IPS-15b (cell line): ENCODE measurements at regions not wholly inside any gene's neighbourhood (a gene's known extent, or its start where the extent isn't known, plus 50 kb on each side); places are given as distances from the start of the nearest gene placed in this dataset.
"Not testable (repeated sequence)": the region's sequence is repeated elsewhere in the genome, so short reads cannot be mapped to it uniquely, and the experiment has no call there.

ENCODE experiments used
- H3K27me3 ChIP-seq: one replicate; pipeline ENCODE4 v1.6.1; 2013; ENCODE audit warnings: low read length; ENCODE audit not compliant: control insufficient read depth, insufficient read depth
- H3K36me3 ChIP-seq: one replicate; pipeline ENCODE4 v1.6.1; 2013; ENCODE audit warnings: low read length; ENCODE audit not compliant: control insufficient read depth, insufficient read depth
- H3K4me1 ChIP-seq: one replicate; pipeline ENCODE4 v1.6.1; 2013; ENCODE audit warnings: mild to moderate bottlenecking, low read length; ENCODE audit not compliant: control insufficient read depth, insufficient read depth
- H3K4me3 ChIP-seq: one replicate; pipeline ENCODE4 v1.5.1; 2013; ENCODE audit warnings: low read depth, low read length
- H3K9ac ChIP-seq: one replicate; pipeline ENCODE4 v1.6.1; 2013; ENCODE audit warnings: low read depth, mild to moderate bottlenecking, low read length
- H3K9me3 ChIP-seq: one replicate; pipeline ENCODE4 v1.6.1; 2013; ENCODE audit warnings: mild to moderate bottlenecking, low read length; ENCODE audit not compliant: control insufficient read depth, insufficient read depth

DNA sequence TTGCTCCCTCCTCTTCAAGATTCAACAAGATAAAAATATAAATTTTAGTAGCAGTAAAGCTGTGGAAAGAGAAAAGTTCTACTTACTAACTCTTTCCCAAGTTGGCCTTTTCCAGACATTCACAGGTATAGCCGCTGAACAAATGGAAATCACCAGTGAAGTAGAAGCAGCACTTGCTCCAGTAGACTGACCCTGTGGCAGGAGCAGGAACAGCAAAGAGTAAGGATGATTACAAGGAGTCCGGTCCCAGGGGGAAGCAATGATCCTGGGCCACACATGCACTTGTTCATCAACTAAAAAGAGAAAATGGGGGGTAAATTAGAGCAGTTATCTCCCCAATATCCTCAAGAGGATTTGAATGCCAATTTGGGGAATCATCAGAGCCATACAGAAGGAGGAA, 184.9 kb downstream of the NAF1 start:
- Histone ChIP-seq H3K4me1 (no peaks in the 10 kb centered on the region), H3K9me3 (no peaks in the 10 kb centered on the region), H3K4me3 (no peak overlapping the region), H3K9ac (no peak overlapping the region), H3K27me3 (no peaks in the 10 kb centered on the region), H3K36me3 (no peaks in the 10 kb centered on the region)

DNA sequence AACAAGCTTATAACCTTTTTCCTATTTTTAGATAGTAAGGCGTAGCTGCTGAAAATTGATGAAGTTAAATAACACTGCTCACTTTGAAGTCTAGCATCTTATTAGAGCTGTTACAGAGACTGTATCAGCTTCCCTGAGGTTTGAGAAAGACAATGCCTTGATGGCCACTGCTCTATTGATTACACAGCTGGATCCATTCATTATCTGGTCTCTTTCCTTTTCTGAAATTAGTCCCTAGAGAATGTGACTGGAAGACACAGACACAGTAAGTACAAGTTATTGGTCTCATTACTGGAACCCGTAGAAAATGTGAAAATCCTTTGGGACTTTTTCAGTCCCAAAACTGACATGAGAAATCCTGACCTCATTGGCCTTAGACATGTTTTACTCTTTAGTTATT, 188.3 kb downstream of the NAF1 start:
- Histone ChIP-seq H3K4me1 (no peaks in the 10 kb centered on the region), H3K9ac (no peak overlapping the region), H3K4me3 (no peak overlapping the region), H3K36me3 (no peaks in the 10 kb centered on the region), H3K27me3 (no peaks in the 10 kb centered on the region), H3K9me3 (no peaks in the 10 kb centered on the region)

DNA sequence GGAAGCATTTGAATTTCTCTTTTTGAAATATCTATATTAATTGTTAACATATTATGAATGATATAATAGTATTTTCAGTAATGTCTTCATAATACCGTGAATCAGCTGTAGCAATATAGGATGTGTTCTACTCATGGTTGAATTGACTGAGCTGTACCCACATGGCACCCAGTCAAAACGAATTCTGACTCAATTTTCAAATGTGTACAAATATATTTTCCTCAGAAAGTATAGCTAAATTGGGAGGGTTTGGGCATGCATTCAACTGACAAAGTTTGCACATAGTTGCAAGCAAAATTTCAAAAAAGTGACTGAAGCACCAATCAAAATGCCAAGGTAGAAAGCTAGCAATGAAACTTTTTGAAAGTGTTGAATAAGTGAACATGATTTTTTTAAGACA, 188.9 kb downstream of the NAF1 start:
- Histone ChIP-seq H3K4me1 (peaks cover 2% of the 10 kb centered on the region), H3K4me3 (no peak overlapping the region), H3K9ac (no peak overlapping the region), H3K9me3 (no peaks in the 10 kb centered on the region), H3K27me3 (no peaks in the 10 kb centered on the region), H3K36me3 (no peaks in the 10 kb centered on the region)

DNA sequence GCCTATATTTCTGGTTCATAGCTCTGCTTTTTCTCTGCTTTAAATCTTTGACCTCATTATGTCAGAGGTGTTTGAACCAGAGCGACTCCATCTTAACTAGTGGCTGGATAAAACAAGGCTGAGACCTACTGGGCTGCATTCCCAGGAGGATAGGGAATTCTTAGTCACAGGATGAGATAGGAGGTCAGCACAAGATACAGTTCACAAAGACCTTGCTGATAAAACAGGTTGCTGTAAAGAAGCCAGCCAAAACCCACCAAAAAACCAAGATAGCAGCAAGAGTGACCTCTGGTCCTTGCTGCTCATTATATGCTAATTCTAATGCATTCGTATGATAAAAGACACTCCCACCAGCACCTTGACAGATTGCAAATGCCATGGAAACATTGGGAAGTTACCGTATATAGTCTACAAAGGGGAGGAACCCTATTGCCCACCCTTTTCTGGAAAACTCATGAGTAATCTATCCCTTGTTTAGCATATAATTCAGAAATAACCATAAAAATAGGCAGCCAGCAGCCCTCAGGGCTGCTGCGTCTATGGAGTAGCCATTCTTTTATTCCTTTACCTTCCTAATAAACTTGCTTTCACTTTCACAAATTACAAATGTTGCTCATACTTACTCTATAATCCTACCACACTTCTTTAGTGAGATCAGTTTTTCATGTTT, 193.9 kb downstream of the NAF1 start:
- H3K4me3 ChIP-seq, result no peak overlapping the region
- no peaks in the 10 kb centered on the region for H3K27me3 ChIP-seq
- H3K9me3 ChIP-seq, result no peaks in the 10 kb centered on the region
- H3K9ac ChIP-seq, result no peak overlapping the region
- H3K36me3 ChIP-seq, result no peaks in the 10 kb centered on the region
- peaks cover 2% of the 10 kb centered on the region for H3K4me1 ChIP-seq

DNA sequence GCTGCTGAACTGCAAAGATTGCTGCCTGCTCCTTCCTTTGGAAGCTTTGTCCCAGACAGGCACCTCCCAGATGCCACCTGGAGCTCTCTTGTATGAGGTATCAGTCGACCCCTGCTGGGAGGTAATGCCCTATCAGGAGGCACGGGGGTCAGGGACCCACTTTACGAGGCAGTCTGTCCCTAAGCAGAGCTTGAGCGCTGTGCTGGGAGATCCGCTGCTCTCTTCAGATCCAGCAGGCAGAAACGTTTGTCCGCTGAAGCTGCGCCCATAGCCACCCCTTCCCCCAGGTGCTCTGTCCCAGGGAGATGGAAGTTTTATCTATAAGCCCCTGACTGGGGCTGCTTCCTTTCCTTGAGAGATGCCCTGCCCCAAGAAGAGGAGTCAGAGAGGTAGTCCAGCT, 197.5 kb downstream of the NAF1 start:
- H3K27me3 ChIP-seq, result no peaks in the 10 kb centered on the region
- H3K9ac ChIP-seq, result no peak overlapping the region
- no peak overlapping the region for H3K4me3 ChIP-seq
- H3K4me1 ChIP-seq, result peaks cover 2% of the 10 kb centered on the region
- H3K9me3 ChIP-seq, result no peaks in the 10 kb centered on the region
- H3K36me3 ChIP-seq, result no peaks in the 10 kb centered on the region

DNA sequence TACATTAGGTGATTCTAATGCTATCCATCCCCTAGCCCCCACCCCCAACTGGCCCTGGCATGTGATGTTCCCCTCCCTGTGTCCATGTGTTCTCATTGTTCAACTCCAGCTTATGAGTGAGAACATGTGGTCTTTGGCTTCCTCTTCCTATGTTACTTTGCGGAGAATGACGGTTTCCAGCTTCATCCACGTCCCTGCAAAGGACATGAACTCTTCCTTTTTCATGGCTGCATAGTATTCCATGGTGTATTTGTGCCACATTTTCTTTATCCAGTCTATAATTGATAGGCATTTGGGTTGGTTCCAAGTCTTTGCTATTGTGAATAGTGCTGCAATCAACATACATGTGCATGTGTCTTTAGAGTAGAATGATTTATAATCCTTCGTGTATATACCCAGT, 200.7 kb downstream of the NAF1 start:
- not testable (repeated sequence) for H3K27me3 ChIP-seq, H3K9ac ChIP-seq, H3K36me3 ChIP-seq, H3K9me3 ChIP-seq, H3K4me1 ChIP-seq, H3K4me3 ChIP-seq

DNA sequence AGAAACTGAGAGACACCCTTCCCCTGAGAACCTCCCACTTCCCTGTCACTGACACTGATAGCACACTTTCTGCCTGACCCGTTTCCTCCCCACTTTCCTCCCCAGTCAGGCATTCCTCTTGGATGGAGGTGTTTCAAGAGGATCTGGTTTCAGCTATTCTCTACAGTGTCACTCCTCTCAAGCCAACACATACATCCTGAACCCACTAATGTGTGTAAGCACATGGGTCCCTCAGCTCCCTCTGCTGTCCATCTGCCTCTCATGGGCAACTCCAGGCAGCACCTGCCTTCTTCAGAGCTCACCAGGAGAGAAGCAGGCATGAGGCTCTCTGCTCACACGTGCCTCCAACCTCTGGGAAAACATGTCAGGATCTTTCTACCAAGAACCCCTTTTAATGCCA, 207.6 kb downstream of the NAF1 start:
- Histone ChIP-seq H3K9ac (no peak overlapping the region), H3K4me1 (no peaks in the 10 kb centered on the region), H3K9me3 (no peaks in the 10 kb centered on the region)

DNA sequence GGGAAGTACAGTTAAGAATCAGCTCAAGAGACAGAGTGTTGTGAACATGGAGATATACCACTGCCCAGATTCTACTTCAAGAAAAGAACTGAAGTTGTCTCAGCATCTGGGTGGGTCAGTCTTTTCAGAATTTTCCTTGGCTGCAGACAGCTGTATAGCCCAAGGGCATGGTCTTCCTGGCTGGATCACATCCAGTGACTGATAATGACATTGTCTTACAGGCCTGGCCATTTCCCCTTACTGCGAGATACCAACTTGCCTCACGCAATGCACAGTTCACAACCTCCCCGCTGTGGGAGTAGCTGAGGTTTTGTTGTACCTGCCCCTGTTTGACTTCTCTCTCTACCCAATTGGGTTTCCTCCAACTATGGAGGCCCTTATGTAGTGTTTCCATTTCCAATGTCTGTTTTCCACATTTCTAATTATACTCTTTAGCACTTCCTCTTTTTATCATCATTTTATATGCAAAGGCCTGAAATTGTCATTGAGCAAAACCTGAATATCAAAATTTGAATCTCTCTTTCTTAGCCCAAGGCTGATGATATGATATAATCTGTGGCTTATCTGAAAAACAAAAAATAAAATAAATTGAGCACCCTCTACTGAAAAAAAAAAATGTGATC, 209.1 kb downstream of the NAF1 start:
- Histone ChIP-seq H3K9me3 (no peaks in the 10 kb centered on the region), H3K9ac (no peak overlapping the region), H3K4me1 (no peaks in the 10 kb centered on the region), H3K4me3 (no peak overlapping the region), H3K27me3 (no peaks in the 10 kb centered on the region), H3K36me3 (no peaks in the 10 kb centered on the region)

More for the DNA sequence above, 207.6 kb downstream of the NAF1 start:
- H3K4me3 ChIP-seq, result no peak overlapping the region
- H3K27me3 ChIP-seq, result no peaks in the 10 kb centered on the region
- H3K36me3 ChIP-seq, result no peaks in the 10 kb centered on the region

DNA sequence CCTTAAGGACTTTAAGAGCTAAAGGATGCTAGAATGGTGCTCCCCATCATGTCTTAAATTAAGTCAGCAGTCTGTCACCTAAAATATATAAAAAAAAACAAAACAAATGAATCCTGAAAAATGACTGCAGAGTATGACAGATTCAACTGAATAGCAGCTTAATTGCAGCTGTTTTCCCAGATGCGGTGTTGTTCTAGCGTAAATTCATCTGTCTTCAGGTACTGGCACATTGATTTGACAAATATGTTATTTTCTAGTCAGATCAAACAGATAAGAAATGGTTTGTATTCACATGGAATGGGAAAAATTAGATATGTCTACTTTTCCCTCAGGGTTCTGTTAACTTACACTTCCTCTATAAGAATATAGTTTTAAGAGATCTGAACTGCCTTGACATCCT, 211.7 kb downstream of the NAF1 start:
- Histone ChIP-seq H3K4me1 (no peaks in the 10 kb centered on the region), H3K9me3 (no peaks in the 10 kb centered on the region), H3K27me3 (no peaks in the 10 kb centered on the region), H3K9ac (no peak overlapping the region), H3K4me3 (no peak overlapping the region), H3K36me3 (no peaks in the 10 kb centered on the region)

DNA sequence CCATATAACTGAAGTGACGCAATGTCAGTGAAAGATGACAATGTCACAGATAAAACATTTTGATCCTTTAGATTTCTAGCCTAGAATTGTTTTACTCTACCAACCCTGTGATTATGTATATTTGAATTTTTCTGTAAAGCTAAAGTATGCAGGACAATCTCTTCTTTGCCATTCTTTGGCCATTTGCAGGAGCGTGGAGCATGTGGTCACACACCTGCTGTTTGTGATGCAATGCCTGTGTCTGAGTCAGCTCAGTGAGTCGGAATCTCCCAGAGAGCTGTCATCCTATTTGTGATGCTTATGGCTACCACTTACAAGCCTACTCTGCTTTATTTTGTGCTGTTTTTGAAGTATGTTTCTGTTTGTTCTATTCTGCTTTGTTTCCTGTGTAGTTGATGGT, 214.5 kb downstream of the NAF1 start:
- Histone ChIP-seq H3K4me1 (no peaks in the 10 kb centered on the region), H3K36me3 (no peaks in the 10 kb centered on the region), H3K27me3 (no peaks in the 10 kb centered on the region), H3K9ac (no peak overlapping the region), H3K9me3 (no peaks in the 10 kb centered on the region), H3K4me3 (no peak overlapping the region)

DNA sequence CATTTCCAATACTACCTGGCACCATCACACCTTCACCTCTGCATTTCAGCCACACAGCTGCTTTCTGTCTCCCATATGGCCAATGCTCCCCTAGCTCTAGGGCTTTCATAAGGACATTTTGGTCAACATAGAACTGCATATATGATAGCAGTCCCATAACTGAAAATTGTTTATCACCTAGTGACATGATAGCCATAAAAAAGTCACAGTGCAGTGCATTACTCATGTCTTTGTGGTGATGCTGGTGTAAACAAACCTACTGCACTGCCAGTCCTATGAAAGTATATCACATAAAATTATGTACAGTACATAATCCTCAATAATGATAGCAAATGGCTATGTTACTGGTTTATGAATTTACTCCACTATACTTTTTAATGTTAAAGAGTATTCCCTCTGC, 221.0 kb downstream of the NAF1 start:
- Histone ChIP-seq H3K4me1 (no peaks in the 10 kb centered on the region), H3K9me3 (no peaks in the 10 kb centered on the region), H3K36me3 (no peaks in the 10 kb centered on the region), H3K27me3 (no peaks in the 10 kb centered on the region), H3K4me3 (no peak overlapping the region), H3K9ac (no peak overlapping the region)

DNA sequence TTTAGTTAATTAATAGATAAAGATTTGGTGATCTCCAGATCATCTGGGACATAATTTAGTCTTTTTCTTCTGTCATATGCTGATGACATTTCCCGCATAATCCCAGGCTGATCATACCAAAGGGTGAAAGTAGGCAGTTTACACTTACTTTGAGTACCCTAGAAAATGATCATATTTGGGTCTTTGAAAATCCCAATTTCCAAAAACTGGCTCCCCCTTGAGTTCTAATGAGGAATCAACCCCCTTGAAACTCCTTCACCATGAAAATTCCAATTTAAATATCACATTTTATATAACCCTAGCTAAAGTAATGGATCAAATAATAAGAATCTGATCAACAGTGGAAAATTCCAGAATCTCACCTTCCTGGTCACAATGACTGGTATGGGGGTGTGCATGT, 223.4 kb downstream of the NAF1 start:
- Histone ChIP-seq H3K9ac (no peak overlapping the region), H3K27me3 (no peaks in the 10 kb centered on the region), H3K9me3 (no peaks in the 10 kb centered on the region), H3K36me3 (no peaks in the 10 kb centered on the region), H3K4me3 (no peak overlapping the region), H3K4me1 (no peaks in the 10 kb centered on the region)
